HG03520 (cell line): ENCODE measurements at regions not wholly inside any gene's neighbourhood (a gene's known extent, or its start where the extent isn't known, plus 50 kb on each side); places are given as distances from the start of the nearest gene placed in this dataset.

Source experiments
- ATAC-seq: cut with Tn5 transposase; IDR thresholded peaks from one replicate; pipeline ENCODE4 v1.9.1; 2021; ENCODE audit warnings: mild to moderate bottlenecking, moderate library complexity; ENCODE audit not compliant: unreplicated experiment

DNA sequence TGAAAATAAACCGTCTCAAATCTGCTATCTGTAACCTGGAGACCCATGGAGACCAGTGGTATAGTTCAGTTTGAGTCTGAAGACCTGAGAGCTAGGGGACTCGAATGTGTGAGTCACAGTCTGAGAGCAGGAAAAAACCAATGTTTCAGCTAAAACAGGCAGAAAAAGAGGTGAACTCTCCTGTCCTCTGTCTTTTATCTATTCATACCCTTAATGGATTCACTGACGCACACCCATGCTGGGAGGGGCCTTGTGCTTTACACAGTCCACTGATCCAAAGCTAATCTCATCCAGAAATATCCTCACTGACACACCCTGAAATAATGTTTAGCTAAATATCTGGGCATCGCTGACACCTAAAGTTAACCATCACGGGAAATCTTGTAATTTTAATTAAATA is 297.9 kb downstream of the GPM6A start:
- ATAC-seq, result no peak

GRCh38 chr4:175530655-175531054 is 281.4 kb downstream of the GPM6A start:
- no peak for ATAC-seq

GRCh38 chr4:175531405-175532091 is 280.5 kb downstream of the GPM6A start:
- ATAC-seq, result no peak

DNA sequence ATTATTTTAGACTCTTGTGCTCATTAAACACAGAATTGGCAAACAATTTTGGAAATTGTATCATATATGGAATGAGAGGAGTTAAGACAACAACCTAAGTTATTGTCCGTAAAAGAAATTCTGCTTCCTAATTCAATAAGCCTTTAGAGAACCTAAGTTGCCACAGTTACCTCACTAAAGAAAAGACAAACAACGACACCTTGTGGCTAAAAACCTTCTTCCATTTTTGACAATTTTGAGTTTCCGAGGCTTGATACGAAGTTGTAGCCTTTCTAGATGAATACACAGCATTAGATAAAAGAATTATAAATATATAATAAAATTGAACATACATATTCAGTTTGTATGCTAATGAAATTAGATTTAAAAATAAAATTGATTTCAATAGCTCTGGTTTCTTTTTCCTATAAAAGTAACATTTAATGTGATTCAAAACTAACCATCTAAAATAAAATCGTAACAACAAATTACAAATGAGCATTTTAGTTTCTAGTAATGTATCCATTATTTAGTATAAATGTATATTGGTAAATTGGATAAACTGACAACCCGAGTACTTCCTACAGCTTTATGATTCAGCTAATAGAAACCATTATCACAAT is 275.1 kb downstream of the GPM6A start:
- peak; percentile 58 for ATAC-seq

- no peak for ATAC-seq
Measured at GRCh38 chr4:175539498-175539897, 272.6 kb downstream of the GPM6A start.

DNA sequence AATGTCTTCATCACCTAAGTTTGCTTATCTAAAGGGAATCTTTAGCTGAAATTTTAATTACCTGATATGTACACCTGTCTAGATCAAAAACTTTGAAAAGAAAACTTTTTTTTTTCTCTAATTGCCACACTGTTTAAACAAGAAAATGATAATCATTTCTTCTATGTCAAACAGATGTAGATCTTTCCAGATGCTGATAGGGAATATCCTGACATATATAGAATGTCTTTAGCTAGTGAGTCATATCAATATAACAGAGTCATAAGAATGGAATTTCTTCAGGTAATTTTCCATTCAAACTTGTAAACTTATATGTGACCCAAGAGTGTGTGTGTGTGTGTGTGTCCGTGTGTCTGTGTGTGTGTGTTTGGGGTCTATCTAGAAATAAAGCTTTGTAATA is 271.9 kb downstream of the GPM6A start:
- no peak for ATAC-seq

DNA sequence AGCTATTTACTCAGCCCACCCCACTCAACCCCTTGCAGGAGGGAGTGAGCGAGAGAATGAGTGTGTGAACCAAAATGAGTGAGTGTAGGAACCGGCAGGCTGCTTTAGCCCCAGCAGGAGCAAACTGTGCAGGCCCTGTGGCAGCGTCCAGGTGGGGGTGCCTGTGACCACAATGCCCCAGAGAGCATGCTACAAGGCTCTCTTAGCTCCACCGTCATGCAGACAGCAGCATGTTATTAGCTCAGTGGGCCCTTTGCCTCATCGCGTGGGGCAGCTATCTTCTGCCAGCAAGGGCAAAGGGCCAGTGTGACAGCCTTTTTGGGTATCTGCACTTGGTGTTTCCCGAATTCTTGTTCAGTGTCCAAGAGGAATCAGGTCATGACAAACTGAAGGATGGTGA is 271.3 kb downstream of the GPM6A start:
- no peak for ATAC-seq

DNA sequence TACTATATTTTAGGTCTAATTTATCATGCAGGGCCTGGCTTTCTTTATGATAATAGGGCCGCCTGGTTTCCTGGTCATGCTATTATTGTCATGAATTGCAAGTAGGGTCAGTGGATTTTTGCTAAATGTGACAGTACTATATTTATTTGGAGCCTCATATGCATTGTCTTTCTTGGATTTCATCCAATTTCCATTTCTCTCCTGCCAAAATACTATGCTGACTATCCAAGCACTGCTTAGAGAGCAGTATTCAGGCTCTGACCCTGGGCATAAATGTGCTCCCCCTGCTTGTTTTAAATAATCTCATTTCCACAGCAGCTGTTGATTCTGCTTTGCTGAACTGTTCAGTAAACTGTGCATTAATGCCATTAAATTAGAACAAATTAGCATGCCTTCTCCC is 269.3 kb downstream of the GPM6A start:
- ATAC-seq, result no peak

DNA sequence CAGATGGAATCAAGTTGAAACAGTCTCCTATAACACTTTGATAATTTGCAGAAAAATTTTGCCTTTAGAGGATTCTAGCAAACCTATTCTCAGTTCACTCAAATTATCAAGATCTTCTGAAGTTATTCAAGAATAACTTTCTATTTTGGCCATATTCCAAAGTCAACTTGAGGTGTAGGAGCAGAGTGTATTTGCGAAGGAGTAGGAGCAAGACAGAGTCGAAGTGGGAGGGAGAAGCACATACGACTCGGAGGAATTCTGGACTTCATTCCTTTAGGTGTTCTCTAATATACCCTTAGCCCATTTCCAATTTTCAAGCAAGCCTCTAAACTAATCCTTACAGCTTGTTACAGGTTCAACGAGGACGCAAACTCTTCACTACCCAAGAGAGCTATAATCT is 252.9 kb downstream of the GPM6A start:
- no peak for ATAC-seq

- ATAC-seq, result no peak
Measured at GRCh38 chr4:175559526-175559925, 252.5 kb downstream of the GPM6A start.

DNA sequence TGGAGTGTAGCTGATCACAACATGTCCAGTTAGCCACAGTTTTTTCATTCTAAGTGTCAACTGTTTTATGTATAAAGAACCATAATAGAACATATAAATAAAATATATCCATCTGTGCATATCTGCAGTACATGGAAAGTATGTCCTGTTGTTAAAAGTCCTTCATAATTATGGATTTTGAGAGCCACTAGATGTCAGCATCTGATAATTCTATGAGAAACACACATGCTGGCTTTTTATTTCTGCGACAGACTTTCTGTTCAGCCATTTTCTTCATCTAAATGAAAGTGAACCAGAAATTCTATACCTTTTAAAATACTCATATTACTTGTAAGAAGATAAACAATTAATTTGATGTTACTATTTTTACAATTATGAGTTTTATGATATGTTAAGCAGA is 251.5 kb downstream of the GPM6A start:
- no peak for ATAC-seq

GRCh38 chr4:175561696-175562095 is 250.4 kb downstream of the GPM6A start:
- ATAC-seq, result no peak

GRCh38 chr4:175562111-175562510 is 250.0 kb downstream of the GPM6A start:
- ATAC-seq, result no peak

DNA sequence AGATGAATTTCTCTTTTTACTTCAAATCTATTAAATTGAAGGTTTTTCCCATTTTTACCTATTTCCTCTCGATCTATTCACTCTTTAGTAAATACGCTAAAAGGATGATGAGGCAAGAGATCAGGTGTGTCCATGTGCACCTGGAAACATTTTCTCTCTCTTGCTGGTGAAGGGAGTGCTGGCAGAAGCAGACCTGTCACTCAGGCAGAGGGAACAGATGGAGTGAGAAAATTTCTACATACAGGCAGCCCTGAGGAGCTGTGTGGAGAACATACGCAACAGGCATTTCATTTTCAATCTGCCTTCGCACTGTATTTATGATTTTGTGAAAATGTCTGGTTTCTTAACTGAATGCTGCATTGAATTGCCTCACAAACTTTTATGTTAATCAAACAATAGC is 249.5 kb downstream of the GPM6A start:
- ATAC-seq, result no peak
